Activated naive CD4-positive, alpha-beta T cell treated with anti-CD3 and anti-CD28 coated beads, Interleukin-2, amount 10 ng/mL, durations not matched to agents 7 days and 5 days (primary cell): ENCODE measurements at regions not wholly inside any gene's neighbourhood (a gene's known extent, or its start where the extent isn't known, plus 50 kb on each side); places are given as distances from the start of the nearest gene placed in this dataset.

Experiments
- CTCF ChIA-PET: fragments of 350-600 bp; sonication (Branson Sonifier 250); formaldehyde crosslinking; loops from one replicate; lab custom pipeline; 2021; ENCODE audit warnings: antibody characterized with exemption; lab: Charles Lee
- DNase-seq: peaks from one replicate; pipeline ENCODE4 v3.0.0-alpha.2; 2020
- H3K27ac Mint-ChIP-seq: one replicate; pipeline ENCODE4 v1.8.0; 2021; ENCODE audit warnings: mild to moderate bottlenecking, moderate library complexity, mixed read lengths
- H3K27me3 Mint-ChIP-seq: one replicate; pipeline ENCODE4 v1.8.0; 2021; ENCODE audit warnings: mild to moderate bottlenecking, mixed read lengths
- H3K36me3 Mint-ChIP-seq: one replicate; pipeline ENCODE4 v1.8.0; 2021; ENCODE audit warnings: mixed read lengths
- H3K4me1 Mint-ChIP-seq: one replicate; pipeline ENCODE4 v1.8.0; 2021; ENCODE audit warnings: mixed read lengths
- H3K4me3 Mint-ChIP-seq: one replicate; pipeline ENCODE4 v1.8.0; 2021; ENCODE audit warnings: mild to moderate bottlenecking, moderate library complexity, mixed read lengths
- H3K9me3 Mint-ChIP-seq: one replicate; pipeline ENCODE4 v1.8.0; 2021; ENCODE audit warnings: mixed read lengths

- Mint-ChIP-seq H3K36me3 (no peaks in the 10 kb centered on the region), H3K27me3 (no peaks in the 10 kb centered on the region), H3K4me3 (no peak overlapping the region), H3K9me3 (no peaks in the 10 kb centered on the region), H3K4me1 (no peaks in the 10 kb centered on the region), H3K27ac (no peak overlapping the region)
- no peak for DNase-seq
- CTCF ChIA-PET, result no interaction called here
These were observed 205.2 kb downstream of the JRKL start for GRCh38 chr11:96595011-96595410.

GRCh38 chr11:96607864-96608558, 218.2 kb downstream of the JRKL start:
- Mint-ChIP-seq H3K4me3 (no peak overlapping the region), H3K4me1 (no peaks in the 10 kb centered on the region), H3K27ac (no peak overlapping the region), H3K27me3 (no peaks in the 10 kb centered on the region), H3K9me3 (no peaks in the 10 kb centered on the region), H3K36me3 (no peaks in the 10 kb centered on the region)
- CTCF ChIA-PET, result no interaction called here
- DNase-seq, result no peak

- Mint-ChIP-seq H3K9me3 (no peaks in the 10 kb centered on the region), H3K4me3 (no peak overlapping the region), H3K27ac (no peak overlapping the region), H3K4me1 (no peaks in the 10 kb centered on the region), H3K27me3 (no peaks in the 10 kb centered on the region), H3K36me3 (no peaks in the 10 kb centered on the region)
- no peak for DNase-seq
- CTCF ChIA-PET, result no interaction called here
These were observed 224.3 kb downstream of the JRKL start for GRCh38 chr11:96614101-96614500.

GRCh38 chr11:96614846-96615245, 225.0 kb downstream of the JRKL start:
- Mint-ChIP-seq H3K4me1 (no peaks in the 10 kb centered on the region), H3K4me3 (no peak overlapping the region), H3K36me3 (no peaks in the 10 kb centered on the region), H3K9me3 (no peaks in the 10 kb centered on the region), H3K27me3 (no peaks in the 10 kb centered on the region), H3K27ac (no peak overlapping the region)
- CTCF ChIA-PET, result no interaction called here
- no peak for DNase-seq

GRCh38 chr11:96620464-96621044, 230.7 kb downstream of the JRKL start:
- Mint-ChIP-seq H3K36me3 (no peaks in the 10 kb centered on the region), H3K27ac (no peak overlapping the region), H3K4me3 (no peak overlapping the region), H3K27me3 (no peaks in the 10 kb centered on the region), H3K4me1 (no peaks in the 10 kb centered on the region), H3K9me3 (no peaks in the 10 kb centered on the region)
- CTCF ChIA-PET, result no interaction called here
- DNase-seq, result no peak

- H3K27ac Mint-ChIP-seq, result no peak overlapping the region
- no peaks in the 10 kb centered on the region for H3K4me1 Mint-ChIP-seq
- CTCF ChIA-PET, result no interaction called here
- no peaks in the 10 kb centered on the region for H3K27me3 Mint-ChIP-seq
- H3K4me3 Mint-ChIP-seq, result no peak overlapping the region
- H3K9me3 Mint-ChIP-seq, result no peaks in the 10 kb centered on the region
- H3K36me3 Mint-ChIP-seq, result no peaks in the 10 kb centered on the region
- no peak for DNase-seq
These were observed 231.3 kb downstream of the JRKL start for GRCh38 chr11:96621161-96621560.

- H3K4me3 Mint-ChIP-seq, result no peak overlapping the region
- DNase-seq, result no peak
- no peaks in the 10 kb centered on the region for H3K4me1 Mint-ChIP-seq
- H3K36me3 Mint-ChIP-seq, result no peaks in the 10 kb centered on the region
- H3K9me3 Mint-ChIP-seq, result no peaks in the 10 kb centered on the region
- no peaks in the 10 kb centered on the region for H3K27me3 Mint-ChIP-seq
- no peak overlapping the region for H3K27ac Mint-ChIP-seq
- CTCF ChIA-PET, result interaction anchor here (0.6 kb wide), 1 partner anchor 150 kb away, joined by 3 read pairs; no protein-coding TSS in a partner anchor
These were observed 232.3 kb downstream of the JRKL start for GRCh38 chr11:96622026-96622634.

GRCh38 chr11:96624126-96624525, 234.3 kb downstream of the JRKL start:
- H3K4me1 Mint-ChIP-seq, result no peaks in the 10 kb centered on the region
- H3K27ac Mint-ChIP-seq, result no peak overlapping the region
- CTCF ChIA-PET, result no interaction called here
- H3K27me3 Mint-ChIP-seq, result no peaks in the 10 kb centered on the region
- no peaks in the 10 kb centered on the region for H3K36me3 Mint-ChIP-seq
- no peak overlapping the region for H3K4me3 Mint-ChIP-seq
- no peaks in the 10 kb centered on the region for H3K9me3 Mint-ChIP-seq
- no peak for DNase-seq

- DNase-seq, result no peak
- no peak overlapping the region for H3K27ac Mint-ChIP-seq
- H3K4me1 Mint-ChIP-seq, result no peaks in the 10 kb centered on the region
- no peaks in the 10 kb centered on the region for H3K36me3 Mint-ChIP-seq
- no peaks in the 10 kb centered on the region for H3K27me3 Mint-ChIP-seq
- no peaks in the 10 kb centered on the region for H3K9me3 Mint-ChIP-seq
- CTCF ChIA-PET, result no interaction called here
- H3K4me3 Mint-ChIP-seq, result no peak overlapping the region
These were observed 237.6 kb downstream of the JRKL start for GRCh38 chr11:96627376-96627775.

GRCh38 chr11:96635655-96636054, 245.8 kb downstream of the JRKL start:
- H3K27ac Mint-ChIP-seq, result no peak overlapping the region
- H3K4me3 Mint-ChIP-seq, result no peak overlapping the region
- DNase-seq, result no peak
- no peaks in the 10 kb centered on the region for H3K27me3 Mint-ChIP-seq
- H3K36me3 Mint-ChIP-seq, result no peaks in the 10 kb centered on the region
- no peaks in the 10 kb centered on the region for H3K9me3 Mint-ChIP-seq
- H3K4me1 Mint-ChIP-seq, result no peaks in the 10 kb centered on the region
- CTCF ChIA-PET, result no interaction called here

GRCh38 chr11:96641261-96641660, 251.4 kb downstream of the JRKL start:
- H3K27me3 Mint-ChIP-seq, result no peaks in the 10 kb centered on the region
- peaks cover 9% of the 10 kb centered on the region for H3K9me3 Mint-ChIP-seq
- no peak overlapping the region for H3K4me3 Mint-ChIP-seq
- no peaks in the 10 kb centered on the region for H3K36me3 Mint-ChIP-seq
- CTCF ChIA-PET, result interaction anchor here (1.3 kb wide), 1 partner anchor 9 kb away, joined by 3 read pairs; no protein-coding TSS in a partner anchor
- no peak for DNase-seq
- no peaks in the 10 kb centered on the region for H3K4me1 Mint-ChIP-seq
- H3K27ac Mint-ChIP-seq, result no peak overlapping the region

- H3K9me3 Mint-ChIP-seq, result peaks cover 9% of the 10 kb centered on the region
- DNase-seq, result no peak
- CTCF ChIA-PET, result no interaction called here
- no peak overlapping the region for H3K27ac Mint-ChIP-seq
- no peaks in the 10 kb centered on the region for H3K4me1 Mint-ChIP-seq
- no peaks in the 10 kb centered on the region for H3K36me3 Mint-ChIP-seq
- no peak overlapping the region for H3K4me3 Mint-ChIP-seq
- no peaks in the 10 kb centered on the region for H3K27me3 Mint-ChIP-seq
These were observed 252.8 kb downstream of the JRKL start for GRCh38 chr11:96642583-96642982.

- H3K4me1 Mint-ChIP-seq, result no peaks in the 10 kb centered on the region
- peaks cover 9% of the 10 kb centered on the region for H3K9me3 Mint-ChIP-seq
- H3K27me3 Mint-ChIP-seq, result no peaks in the 10 kb centered on the region
- H3K27ac Mint-ChIP-seq, result no peak overlapping the region
- CTCF ChIA-PET, result no interaction called here
- no peaks in the 10 kb centered on the region for H3K36me3 Mint-ChIP-seq
- no peak for DNase-seq
- no peak overlapping the region for H3K4me3 Mint-ChIP-seq
These were observed 253.4 kb downstream of the JRKL start for GRCh38 chr11:96643173-96643572.

GRCh38 chr11:96647621-96648020, 257.8 kb downstream of the JRKL start:
- no peaks in the 10 kb centered on the region for H3K4me1 Mint-ChIP-seq
- no peak overlapping the region for H3K4me3 Mint-ChIP-seq
- H3K27me3 Mint-ChIP-seq, result no peaks in the 10 kb centered on the region
- H3K9me3 Mint-ChIP-seq, result peaks cover 7% of the 10 kb centered on the region
- H3K27ac Mint-ChIP-seq, result no peak overlapping the region
- DNase-seq, result no peak
- CTCF ChIA-PET, result no interaction called here
- H3K36me3 Mint-ChIP-seq, result no peaks in the 10 kb centered on the region

GRCh38 chr11:96648991-96649390, 259.2 kb downstream of the JRKL start:
- Mint-ChIP-seq H3K27ac (no peak overlapping the region), H3K36me3 (no peaks in the 10 kb centered on the region), H3K4me3 (no peak overlapping the region), H3K9me3 (no peaks in the 10 kb centered on the region), H3K4me1 (no peaks in the 10 kb centered on the region), H3K27me3 (no peaks in the 10 kb centered on the region)
- CTCF ChIA-PET, result interaction anchor here (1.3 kb wide), 1 partner anchor 185 kb away, joined by 5 read pairs; no protein-coding TSS in a partner anchor
- no peak for DNase-seq
